GM23338 (cell line): ENCODE measurements at regions not wholly inside any gene's neighbourhood (a gene's known extent, or its start where the extent isn't known, plus 50 kb on each side); places are given as distances from the start of the nearest gene placed in this dataset.

Experiments used
- ATAC-seq: fragments of 200-7000 bp; cut with Tn5 transposase; 3 replicates; pipeline ENCODE4 v1.9.1; 2020
- DNase-seq: peaks from one replicate; pipeline ENCODE4 v3.0.0-alpha.2; 2015; ENCODE audit warnings: low spot score
- H2AFZ ChIP-seq: fragments of 200-600 bp; sonication (generic); 2 replicates; pipeline ENCODE4 v1.8.0; 2016; ENCODE audit warnings: antibody characterized with exemption, mild to moderate bottlenecking, moderate library complexity
- H3F3A ChIP-seq: fragments of 200-600 bp; sonication (generic); replicated peaks from 2 replicates; pipeline ENCODE4 v1.8.0; 2017; ENCODE audit warnings: antibody characterized with exemption, mixed run types, low read depth
- H3K27ac ChIP-seq: fragments of 200-600 bp; sonication (generic); 2 replicates; pipeline ENCODE4 v1.6.1; 2016; ENCODE audit warnings: low read depth
- H3K27me3 ChIP-seq: fragments of 200-600 bp; sonication (generic); 2 replicates; pipeline ENCODE4 v1.8.0; 2016; ENCODE audit warnings: mild to moderate bottlenecking, mixed run types, moderate library complexity; ENCODE audit not compliant: insufficient read depth
- H3K36me3 ChIP-seq: fragments of 200-600 bp; sonication (generic); 2 replicates; pipeline ENCODE4 v1.8.0; 2016; ENCODE audit warnings: mild to moderate bottlenecking; ENCODE audit not compliant: insufficient read depth
- H3K4me1 ChIP-seq: fragments of 200-600 bp; sonication (generic); 2 replicates; pipeline ENCODE4 v1.8.0; 2016; ENCODE audit warnings: mild to moderate bottlenecking, moderate library complexity; ENCODE audit not compliant: insufficient read depth
- H3K4me2 ChIP-seq: fragments of 200-600 bp; sonication (generic); 2 replicates; pipeline ENCODE4 v1.7.1; 2017; ENCODE audit warnings: mixed run types
- H3K4me3 ChIP-seq: fragments of 200-600 bp; sonication (generic); 2 replicates; pipeline ENCODE4 v1.6.1; 2016; ENCODE audit warnings: mixed run types
- H3K79me2 ChIP-seq: fragments of 200-600 bp; sonication (generic); replicated peaks from 2 replicates; pipeline ENCODE4 v1.8.0; 2017; ENCODE audit warnings: mild to moderate bottlenecking; ENCODE audit not compliant: insufficient read depth
- H3K9me2 ChIP-seq: fragments of 200-600 bp; sonication (generic); 2 replicates; pipeline ENCODE4 v1.8.0; 2017; ENCODE audit not compliant: insufficient read depth
- H4K20me1 ChIP-seq: fragments of 200-600 bp; sonication (generic); replicated peaks from 2 replicates; pipeline ENCODE4 v1.8.0; 2017; ENCODE audit warnings: mild to moderate bottlenecking; ENCODE audit not compliant: insufficient read depth
- H3K27ac Mint-ChIP-seq: 2 replicates; pipeline ENCODE4 v1.8.0; 2020; ENCODE audit warnings: inconsistent platforms, mild to moderate bottlenecking, moderate library complexity, mixed read lengths
- H3K27me3 Mint-ChIP-seq: 3 replicates; pipeline ENCODE4 v1.8.0; 2022; ENCODE audit warnings: low read depth, mild to moderate bottlenecking, moderate library complexity, mixed read lengths, inconsistent platforms; ENCODE audit not compliant: insufficient read depth, poor library complexity
- H3K36me3 Mint-ChIP-seq: 3 replicates; pipeline ENCODE4 v1.8.0; 2021; ENCODE audit warnings: low read depth, mild to moderate bottlenecking, inconsistent platforms, moderate library complexity, mixed read lengths
- H3K4me1 Mint-ChIP-seq: 3 replicates; pipeline ENCODE4 v1.8.0; 2020; ENCODE audit warnings: mild to moderate bottlenecking, inconsistent platforms, mixed read lengths
- H3K4me3 Mint-ChIP-seq: 3 replicates; pipeline ENCODE4 v1.8.0; 2021; ENCODE audit warnings: moderate library complexity, mild to moderate bottlenecking, inconsistent platforms, mixed read lengths
- H3K9me3 Mint-ChIP-seq: 3 replicates; pipeline ENCODE4 v1.8.0; 2020; ENCODE audit warnings: moderate library complexity, mild to moderate bottlenecking, inconsistent platforms, mixed read lengths
- CREB1 ChIP-seq: fragments of 250-450 bp; sonication (Bioruptor Pico); IDR thresholded peaks from 2 replicates; pipeline ENCODE4 v1.5.0; 2020; ENCODE audit warnings: low read depth, mild to moderate bottlenecking, moderate library complexity
- CTCF ChIP-seq, 2 experiments: fragments of 200-600 bp in 1 of 2; sonication (generic) in 1 of 2; conservative IDR thresholded peaks; 2 replicates each; pipeline versions ENCODE4 v1.5.1 to v1.6.1; 2016 to 2017; ENCODE audit warnings: antibody characterized with exemption in 2 of 2, low read depth in 2 of 2, mild to moderate bottlenecking in 2 of 2, moderate library complexity in 1 of 2
- ETS1 ChIP-seq: IDR thresholded peaks from 2 replicates; pipeline ENCODE4 v1.6.1; 2016; ENCODE audit warnings: antibody characterized with exemption
- EZH2 ChIP-seq: fragments of 200-600 bp; sonication (generic); IDR thresholded peaks from one replicate; pipeline ENCODE4 v1.8.0; 2017; ENCODE audit warnings: antibody characterized with exemption, mild to moderate bottlenecking, low read depth; ENCODE audit not compliant: unreplicated experiment
- EZH2phosphoT487 ChIP-seq: fragments of 200-600 bp; sonication (generic); IDR thresholded peaks from one replicate; pipeline ENCODE4 v1.8.1; 2018; ENCODE audit warnings: antibody characterized with exemption; ENCODE audit not compliant: unreplicated experiment
- JUNB ChIP-seq: IDR thresholded peaks from one replicate; pipeline ENCODE4 v1.6.1; 2016; ENCODE audit warnings: antibody characterized with exemption; ENCODE audit not compliant: unreplicated experiment
- NANOG ChIP-seq: IDR thresholded peaks from 2 replicates; pipeline ENCODE4 v1.6.1; 2016; ENCODE audit warnings: antibody characterized with exemption, borderline replicate concordance
- POLR2AphosphoS5 ChIP-seq: IDR thresholded peaks from 2 replicates; pipeline ENCODE4 v1.6.1; 2016; ENCODE audit warnings: antibody characterized with exemption, low read depth
- REST ChIP-seq: IDR thresholded peaks from one replicate; pipeline ENCODE4 v1.6.1; 2018; ENCODE audit warnings: antibody characterized with exemption; ENCODE audit not compliant: unreplicated experiment
- STAT1 ChIP-seq: IDR thresholded peaks from one replicate; pipeline ENCODE4 v1.6.1; 2016; ENCODE audit warnings: antibody characterized with exemption; ENCODE audit not compliant: unreplicated experiment
- ZNF114 ChIP-seq: fragments of 250-450 bp; sonication (Bioruptor Pico); IDR thresholded peaks from 2 replicates; pipeline ENCODE4 v1.5.0; 2020; ENCODE audit warnings: mild to moderate bottlenecking, moderate library complexity
- ZNF331 ChIP-seq: fragments of 250-450 bp; sonication (Bioruptor Pico); IDR thresholded peaks from 2 replicates; pipeline ENCODE4 v1.5.0; 2020; ENCODE audit warnings: low read depth, mild to moderate bottlenecking, moderate library complexity

- Mint-ChIP-seq H3K4me3 (no peak overlapping the region), H3K27me3 (no peaks in the 10 kb centered on the region), H3K36me3 (no peaks in the 10 kb centered on the region), H3K4me1 (peaks cover 12% of the 10 kb centered on the region; the same call in 2 of the 3 replicates), H3K9me3 (no peaks in the 10 kb centered on the region), H3K27ac (no peak overlapping the region)
- Histone ChIP-seq H3K27me3 (no peaks in the 10 kb centered on the region), H4K20me1 (no peaks in the 10 kb centered on the region), H3K36me3 (no peaks in the 10 kb centered on the region), H3K27ac (no peak overlapping the region), H3F3A (no peaks in the 10 kb centered on the region), H3K79me2 (no peaks in the 10 kb centered on the region), H3K4me2 (no peak overlapping the region), H3K4me1 (no peaks in the 10 kb centered on the region), H3K4me3 (no peak overlapping the region), H2AFZ (peak overlapping the region; percentile 67; the same call in 1 of the 2 replicates), H3K9me2 (no peaks in the 10 kb centered on the region)
- no peak for DNase-seq
- ATAC-seq, result no peak
- TF ChIP-seq CREB1 (CRISPR knock-in tag) (no peak), ETS1 (no peak), EZH2phosphoT487 (no peak), REST (no peak), ZNF114 (no peak), NANOG (no peak), ZNF331 (CRISPR knock-in tag) (no peak), JUNB (no peak), POLR2AphosphoS5 (no peak), EZH2 (no peak), CTCF (conservative IDR thresholded peaks at IDR 0.05; ENCODE audit: low read depth in 2 of 2) (no peak), STAT1 (no peak)
Measured at GRCh38 chr10:53003094-53003493, 230.5 kb upstream of the MBL2 start.
